Spleen (tissue), 7 donors: ENCODE measurements at regions not wholly inside any gene's neighbourhood (a gene's known extent, or its start where the extent isn't known, plus 50 kb on each side); places are given as distances from the start of the nearest gene placed in this dataset.

Experiments
- POLR2A ChIP-seq, 3 donors: fragments of 450-650 bp; IDR thresholded peaks; one replicate each; pipeline ENCODE4 v1.5.1; 2017; ENCODE audit warnings: antibody characterized with exemption in 3 of 3, mild to moderate bottlenecking in 1 of 3
- TF ChIP-seq, protein P1 (sequence below), 11 experiments: fragments of 200-600 bp in 7 of 11; fragments of 450-650 bp in 4 of 11; sonication (generic) in 4 of 11; IDR thresholded peaks in 8 of 11; conservative IDR thresholded peaks in 3 of 11; 1 replicate in 7 of 11; 2 replicates in 4 of 11; pipeline versions ENCODE4 v1.4.0 to v1.8.0; 2016 to 2021; ENCODE audit warnings: antibody characterized with exemption in 11 of 11, inconsistent platforms in 4 of 11, mild to moderate bottlenecking in 1 of 11
- donor health status: DM: no; HTN: no; CAD: no; lungs with moderate emphysema.
- donor health status: DM: no; HTN: no; CAD: no.
- donor health status: DM: no; HTN: no; CAD: no.

DNA sequence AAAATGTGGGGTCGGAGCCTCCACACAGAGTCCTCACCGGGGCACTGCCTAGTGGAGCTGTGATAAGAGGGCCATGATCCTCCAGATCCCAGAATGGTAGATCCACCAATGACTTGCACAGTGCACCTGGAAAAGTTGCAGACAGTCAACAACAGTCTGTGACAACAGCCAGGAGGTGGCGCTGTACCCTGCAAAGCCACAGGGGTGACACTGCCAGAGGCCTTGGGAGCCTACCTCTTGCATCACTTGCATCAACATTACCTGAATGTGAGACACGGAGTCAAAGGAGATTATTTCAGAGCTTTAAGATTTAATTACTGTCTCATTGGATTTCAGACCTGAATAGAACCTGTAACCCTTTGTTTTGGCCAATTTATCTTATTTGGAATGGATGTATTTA, 614.1 kb upstream of the CDH9 start:
- TF ChIP-seq, protein P1, sequence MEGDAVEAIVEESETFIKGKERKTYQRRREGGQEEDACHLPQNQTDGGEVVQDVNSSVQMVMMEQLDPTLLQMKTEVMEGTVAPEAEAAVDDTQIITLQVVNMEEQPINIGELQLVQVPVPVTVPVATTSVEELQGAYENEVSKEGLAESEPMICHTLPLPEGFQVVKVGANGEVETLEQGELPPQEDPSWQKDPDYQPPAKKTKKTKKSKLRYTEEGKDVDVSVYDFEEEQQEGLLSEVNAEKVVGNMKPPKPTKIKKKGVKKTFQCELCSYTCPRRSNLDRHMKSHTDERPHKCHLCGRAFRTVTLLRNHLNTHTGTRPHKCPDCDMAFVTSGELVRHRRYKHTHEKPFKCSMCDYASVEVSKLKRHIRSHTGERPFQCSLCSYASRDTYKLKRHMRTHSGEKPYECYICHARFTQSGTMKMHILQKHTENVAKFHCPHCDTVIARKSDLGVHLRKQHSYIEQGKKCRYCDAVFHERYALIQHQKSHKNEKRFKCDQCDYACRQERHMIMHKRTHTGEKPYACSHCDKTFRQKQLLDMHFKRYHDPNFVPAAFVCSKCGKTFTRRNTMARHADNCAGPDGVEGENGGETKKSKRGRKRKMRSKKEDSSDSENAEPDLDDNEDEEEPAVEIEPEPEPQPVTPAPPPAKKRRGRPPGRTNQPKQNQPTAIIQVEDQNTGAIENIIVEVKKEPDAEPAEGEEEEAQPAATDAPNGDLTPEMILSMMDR (IDR thresholded peaks at IDR 0.05 in 8 of 11, conservative IDR thresholded peaks at IDR 0.05 in 3 of 11) = no peak
- TF ChIP-seq POLR2A (IDR thresholded peaks at IDR 0.05) = no peak
